ENCODE measurements at regions not wholly inside any gene's neighbourhood (a gene's known extent, or its start where the extent isn't known, plus 50 kb on each side); places are given as distances from the start of the nearest gene placed in this dataset.
"Not testable (repeated sequence)": the region's sequence is repeated elsewhere in the genome, so short reads cannot be mapped to it uniquely, and the experiment has no call there.

DNA sequence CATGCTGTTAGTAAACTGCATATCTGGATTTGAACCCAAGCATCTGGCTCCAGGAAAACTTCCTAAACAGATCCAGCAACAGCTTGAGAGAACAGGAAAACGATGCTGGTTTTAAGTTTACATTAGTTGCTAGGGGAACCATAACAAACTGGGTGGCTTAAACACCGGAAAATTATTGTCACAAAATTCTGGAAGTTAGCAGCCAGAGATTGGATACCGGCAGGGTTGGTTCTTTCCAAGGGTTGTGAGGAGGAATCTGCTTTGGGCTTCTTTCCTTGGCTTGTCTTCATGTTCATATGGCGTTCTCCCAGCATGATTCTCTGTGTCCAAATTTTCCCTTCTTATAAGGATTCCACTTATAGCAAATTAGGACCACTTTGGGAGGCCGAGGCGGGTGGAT is 276.9 kb upstream of the TOM1L1 start (continued):
- TF ChIP-seq, protein P1, sequence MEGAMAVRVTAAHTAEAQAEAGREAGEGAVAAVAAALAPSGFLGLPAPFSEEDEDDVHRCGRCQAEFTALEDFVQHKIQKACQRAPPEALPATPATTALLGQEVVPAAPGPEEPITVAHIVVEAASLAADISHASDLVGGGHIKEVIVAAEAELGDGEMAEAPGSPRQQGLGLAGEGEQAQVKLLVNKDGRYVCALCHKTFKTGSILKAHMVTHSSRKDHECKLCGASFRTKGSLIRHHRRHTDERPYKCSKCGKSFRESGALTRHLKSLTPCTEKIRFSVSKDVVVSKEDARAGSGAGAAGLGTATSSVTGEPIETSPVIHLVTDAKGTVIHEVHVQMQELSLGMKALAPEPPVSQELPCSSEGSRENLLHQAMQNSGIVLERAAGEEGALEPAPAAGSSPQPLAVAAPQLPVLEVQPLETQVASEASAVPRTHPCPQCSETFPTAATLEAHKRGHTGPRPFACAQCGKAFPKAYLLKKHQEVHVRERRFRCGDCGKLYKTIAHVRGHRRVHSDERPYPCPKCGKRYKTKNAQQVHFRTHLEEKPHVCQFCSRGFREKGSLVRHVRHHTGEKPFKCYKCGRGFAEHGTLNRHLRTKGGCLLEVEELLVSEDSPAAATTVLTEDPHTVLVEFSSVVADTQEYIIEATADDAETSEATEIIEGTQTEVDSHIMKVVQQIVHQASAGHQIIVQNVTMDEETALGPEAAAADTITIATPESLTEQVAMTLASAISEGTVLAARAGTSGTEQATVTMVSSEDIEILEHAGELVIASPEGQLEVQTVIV (IDR thresholded peaks at IDR 0.05; ENCODE audit: borderline replicate concordance, partially characterized antibody), result no peak
- TF ChIP-seq FOS (IDR thresholded peaks at IDR 0.05; ENCODE audit: borderline replicate concordance, extremely low read depth, insufficient read length) (no peak), RB1 (IDR thresholded peaks at IDR 0.05; ENCODE audit: borderline replicate concordance) (no peak), PAX5 (IDR thresholded peaks at IDR 0.05; ENCODE audit: borderline replicate concordance, low read depth, low read length) (no peak), FOXM1 (IDR thresholded peaks at IDR 0.05; ENCODE audit: low read depth, low read length) (no peak)

DNA sequence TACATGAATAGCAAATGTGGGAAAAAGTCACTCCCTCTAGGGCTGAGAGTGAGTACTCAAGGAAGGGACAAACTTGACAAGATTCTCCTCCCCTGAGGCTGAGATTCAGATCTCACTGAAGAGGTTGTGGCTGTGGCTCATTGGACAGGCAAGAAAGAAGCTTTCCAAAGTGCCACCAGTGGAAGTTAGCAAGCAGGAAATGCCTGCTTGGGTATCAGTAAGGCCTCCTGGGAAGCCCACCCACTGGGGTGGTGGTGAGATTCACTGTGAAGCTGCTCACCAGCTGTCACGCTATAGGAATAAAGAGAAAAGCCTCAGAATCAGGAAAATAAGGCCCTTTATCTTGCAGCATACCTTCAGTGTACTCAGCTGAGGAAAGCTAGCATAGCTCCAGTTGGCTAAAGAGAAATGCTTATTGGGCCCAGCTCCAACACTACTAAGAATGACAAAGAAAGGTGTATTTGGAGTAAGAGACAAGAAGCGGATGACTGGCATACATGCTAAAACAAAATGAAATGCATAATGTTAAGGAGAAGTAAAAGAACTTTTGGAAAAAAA is 274.4 kb upstream of the TOM1L1 start:
- RAD21 ChIA-PET (ENCODE audit: unreplicated experiment), result no interaction called here
- TF ChIP-seq BACH1 (IDR thresholded peaks at IDR 0.05; ENCODE audit: borderline replicate concordance) (no peak), IRF4 (IDR thresholded peaks at IDR 0.05; ENCODE audit: low read depth, low read length) (no peak), POLR2AphosphoS5 (IDR thresholded peaks at IDR 0.05; ENCODE audit: low read length) (no peak), RUNX3 (IDR thresholded peaks at IDR 0.05; ENCODE audit: low read length) (no peak), GATAD2B (conservative IDR thresholded peaks at IDR 0.05; ENCODE audit: low read depth) (no peak), NFIC (IDR thresholded peaks at IDR 0.05; ENCODE audit: low read depth, low read length) (no peak), NFYB (IDR thresholded peaks at IDR 0.05; ENCODE audit: insufficient read depth, low read depth, low read length) (no peak), BHLHE40 (IDR thresholded peaks at IDR 0.05; ENCODE audit: borderline replicate concordance in 1 of 2, low read depth in 2 of 2, low read length in 1 of 2) (no peak), ETV6 (conservative IDR thresholded peaks at IDR 0.05 in 1 of 2, IDR thresholded peaks at IDR 0.05 in 1 of 2; ENCODE audit: borderline replicate concordance in 1 of 2, low read depth in 1 of 2) (no peak), NR2C1 (IDR thresholded peaks at IDR 0.05) (no peak), RELA (IDR thresholded peaks at IDR 0.05; ENCODE audit: borderline replicate concordance, partially characterized antibody) (no peak)
- WGBS (ENCODE audit: insufficient coverage, insufficient replicate concordance, low lambda C conversion rate, missing lambda C conversion rate), result 23% methylated on average over 2 of the region's 2 CpGs

DNA sequence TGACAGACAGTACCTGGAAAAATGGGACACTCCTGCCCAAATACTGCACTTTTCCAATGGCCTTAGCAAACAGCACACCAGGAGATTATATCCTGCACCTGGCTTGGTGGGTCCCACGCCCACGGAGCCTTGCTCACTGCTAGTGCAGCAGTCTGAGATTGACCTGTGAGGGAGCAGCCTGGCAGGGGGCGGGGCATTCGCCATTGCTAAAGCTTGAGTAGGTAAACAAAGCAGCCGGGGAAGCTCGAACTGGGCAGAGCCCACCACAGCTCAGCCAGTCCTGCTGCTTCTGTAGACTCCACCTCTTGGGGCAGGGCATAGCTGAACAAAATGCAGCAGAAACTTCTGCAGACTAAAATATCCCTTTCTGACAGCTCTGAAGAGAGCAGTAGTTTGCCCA is 261.2 kb upstream of the TOM1L1 start:
- H3K27ac ChIP-seq (ENCODE audit: control insufficient read depth, insufficient read depth); H4K20me1 ChIP-seq (ENCODE audit: control insufficient read depth, insufficient read depth); H3K4me2 ChIP-seq (ENCODE audit: control insufficient read depth, insufficient read depth); H3K27me3 ChIP-seq (replicated peaks in 1 of 2; ENCODE audit: control insufficient read depth in 2 of 2, insufficient read depth in 2 of 2, low read length in 1 of 2); H3K79me2 ChIP-seq (ENCODE audit: control insufficient read depth, insufficient read depth, low read length); in situ Hi-C loops (cut with MboI); POLR2A ChIA-PET; FAIRE-seq; H2AFZ ChIP-seq (ENCODE audit: control insufficient read depth, low read depth, low read length); CTCF ChIA-PET; ATAC-seq; intact Hi-C loops (cut with micrococcal nuclease; ENCODE audit: unreplicated experiment); DNase-seq (ENCODE audit: low read depth, low spot score); RAD21 ChIA-PET (ENCODE audit: unreplicated experiment); H3K9me3 ChIP-seq (replicated peaks; ENCODE audit: control insufficient read depth, insufficient read depth, low read length); SMC1A ChIA-PET (ENCODE audit: uncharacterized antibody, unreplicated experiment); BruUV-seq (replicated peaks); H3K4me1 ChIP-seq (ENCODE audit: control insufficient read depth, insufficient read depth, low read length); H3K36me3 ChIP-seq (ENCODE audit: control insufficient read depth in 2 of 2, insufficient read depth in 2 of 2, low read length in 1 of 2); H3K4me3 ChIP-seq; H3K9ac ChIP-seq (ENCODE audit: control insufficient read depth, insufficient read depth, low read length): not testable (repeated sequence)
- 17% methylated on average over 6 of the region's 6 CpGs for WGBS (ENCODE audit: insufficient coverage, insufficient replicate concordance, low lambda C conversion rate, missing lambda C conversion rate)

More for the DNA sequence above, 274.4 kb upstream of the TOM1L1 start:
- H2AFZ ChIP-seq (ENCODE audit: control insufficient read depth, low read depth, low read length), result no peak overlapping the region
- no peaks in the 10 kb centered on the region for H3K4me1 ChIP-seq (ENCODE audit: control insufficient read depth, insufficient read depth, low read length)
- FAIRE-seq, result no peak
- no TSS peak for BruUV-seq (replicated peaks)
- ChIA-PET POLR2A (no interaction called here), SMC1A (ENCODE audit: uncharacterized antibody, unreplicated experiment) (no interaction called here), CTCF (no interaction called here)
- no peak overlapping the region for H3K27ac ChIP-seq (ENCODE audit: control insufficient read depth, insufficient read depth)
- no peaks in the 10 kb centered on the region for H3K27me3 ChIP-seq (replicated peaks in 1 of 2; ENCODE audit: control insufficient read depth in 2 of 2, insufficient read depth in 2 of 2, low read length in 1 of 2)
- DNase-seq (ENCODE audit: low read depth, low spot score), result no peak
- H3K36me3 ChIP-seq (ENCODE audit: control insufficient read depth in 2 of 2, insufficient read depth in 2 of 2, low read length in 1 of 2), result no peaks in the 10 kb centered on the region
- H3K9ac ChIP-seq (ENCODE audit: control insufficient read depth, insufficient read depth, low read length), result no peak overlapping the region
- H4K20me1 ChIP-seq (ENCODE audit: control insufficient read depth, insufficient read depth), result no peaks in the 10 kb centered on the region
- H3K4me2 ChIP-seq (ENCODE audit: control insufficient read depth, insufficient read depth), result no peak overlapping the region
- H3K9me3 ChIP-seq (replicated peaks; ENCODE audit: control insufficient read depth, insufficient read depth, low read length), result no peaks in the 10 kb centered on the region
- intact Hi-C loops (cut with micrococcal nuclease; ENCODE audit: unreplicated experiment), result no loop called here
- ATAC-seq, result no peak
- no peak overlapping the region for H3K4me3 ChIP-seq
- no peaks in the 10 kb centered on the region for H3K79me2 ChIP-seq (ENCODE audit: control insufficient read depth, insufficient read depth, low read length)
- in situ Hi-C loops (cut with MboI), result no loop called here

All from GM12878 (cell line).